Panc1 (cell line): ENCODE measurements at regions not wholly inside any gene's neighbourhood (a gene's known extent, or its start where the extent isn't known, plus 50 kb on each side); places are given as distances from the start of the nearest gene placed in this dataset.

ENCODE experiments used
- CTCF ChIP-seq: fragments of 450-650 bp; IDR thresholded peaks from 2 replicates; pipeline ENCODE4 v1.5.1; 2017; ENCODE audit warnings: mild to moderate bottlenecking
- POLR2AphosphoS5 ChIP-seq: IDR thresholded peaks from 2 replicates; pipeline ENCODE4 v1.6.1; 2012; ENCODE audit warnings: mild to moderate bottlenecking, low read depth, low read length, moderate library complexity
- REST ChIP-seq, 2 experiments: IDR thresholded peaks; 2 replicates each; pipeline ENCODE4 v1.6.1; 2011 to 2012; ENCODE audit warnings: low read depth in 2 of 2, control low read depth in 1 of 2, low read length in 1 of 2, mild to moderate bottlenecking in 1 of 2, moderate library complexity in 1 of 2; ENCODE audit not compliant: insufficient read depth in 1 of 2
- TCF7L2 ChIP-seq: IDR thresholded peaks from 2 replicates; pipeline ENCODE4 v1.6.1; 2011; ENCODE audit warnings: mild to moderate bottlenecking, low read depth, low read length, inconsistent platforms

DNA sequence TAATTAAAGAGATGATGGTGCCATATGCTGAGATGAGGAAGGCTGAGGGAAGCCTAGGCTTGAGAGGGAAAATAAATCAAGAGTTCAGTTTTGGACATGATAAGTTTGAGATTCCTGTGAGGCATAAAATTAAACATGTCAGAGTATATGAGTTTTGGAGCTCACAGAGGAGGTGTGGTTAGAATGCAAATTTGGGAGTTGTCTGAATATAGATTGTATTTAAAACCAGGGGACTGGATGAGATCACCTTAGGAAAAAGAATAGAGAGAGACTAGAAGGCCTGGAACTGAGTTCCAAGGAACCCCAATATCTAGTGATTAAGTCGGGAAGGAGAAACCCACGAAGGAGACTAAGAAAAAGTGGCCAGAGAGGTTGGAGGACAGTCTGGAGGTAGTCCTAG, 65.5 kb downstream of the FRMPD3 start:
- TF ChIP-seq POLR2AphosphoS5: no peak
- no peak for TF ChIP-seq REST (IDR thresholded peaks at IDR 0.05; ENCODE audit: insufficient read depth in 1 of 2, low read depth in 2 of 2, low read length in 1 of 2)
- TF ChIP-seq CTCF: no peak
- no peak for TF ChIP-seq TCF7L2
